Vagina (tissue), 2 donors: ENCODE measurements at regions not wholly inside any gene's neighbourhood (a gene's known extent, or its start where the extent isn't known, plus 50 kb on each side); places are given as distances from the start of the nearest gene placed in this dataset.

Experiments
- CTCF ChIP-seq, 3 experiments: fragments of 450-650 bp in 2 of 3; fragments of 200-600 bp in 1 of 3; sonication (generic) in 1 of 3; IDR thresholded peaks; one replicate each; pipeline ENCODE4 v1.5.1; 2017 to 2019; ENCODE audit warnings: antibody characterized with exemption in 3 of 3, mild to moderate bottlenecking in 2 of 3, moderate library complexity in 2 of 3
- POLR2A ChIP-seq, 2 donors: fragments of 450-650 bp; IDR thresholded peaks; one replicate each; pipeline ENCODE4 v1.6.1; 2017; ENCODE audit warnings: antibody characterized with exemption in 2 of 2, mild to moderate bottlenecking in 2 of 2, moderate library complexity in 2 of 2

GRCh38 chrX:1720836-1721235 lies 106.0 kb downstream of the ASMT start:
- TF ChIP-seq CTCF (IDR thresholded peaks at IDR 0.05) (no peak), POLR2A (IDR thresholded peaks at IDR 0.05) (no peak)
